HCT116 (cell line): ENCODE measurements at regions not wholly inside any gene's neighbourhood (a gene's known extent, or its start where the extent isn't known, plus 50 kb on each side); places are given as distances from the start of the nearest gene placed in this dataset.

Experiments
- ATAC-seq: fragments of 200-7000 bp; cut with Tn5 transposase; 2 replicates; pipeline ENCODE4 v1.9.1; 2020; ENCODE audit warnings: mild to moderate bottlenecking, moderate library complexity
- BruUV-seq: library from RNA; stranded (reverse); fragments of 400-500 nt; replicated peaks from 2 replicates; lab custom pipeline; 2021; lab: Mats Ljungman, UMichigan
- CTCF ChIA-PET: fragments of 300-600 bp; sonication (Branson Sonifier 250); formaldehyde crosslinking; loops from one replicate; lab custom pipeline; 2021; ENCODE audit warnings: antibody characterized with exemption; lab: Charles Lee
- POLR2A ChIA-PET: fragments of 300-600, 350-600 bp; sonication (Branson Sonifier 250); formaldehyde crosslinking; loops from one replicate; lab custom pipeline; 2021; ENCODE audit warnings: antibody characterized with exemption; lab: Charles Lee
- RAD21 ChIA-PET, 2 experiments: fragments of 300-600 bp; sonication (Branson Sonifier 250); formaldehyde crosslinking; loops; one replicate each; lab custom pipeline; 2023; ENCODE audit warnings: low total read pairs in 2 of 2; ENCODE audit not compliant: uncharacterized antibody in 2 of 2, unreplicated experiment in 2 of 2, low non-redundant PET in 1 of 2; lab: Charles Lee
- DNase-seq: peaks from one replicate; pipeline ENCODE4 v3.0.0-alpha.2; 2010; ENCODE audit warnings: low read depth, low spot score
- H2AFZ ChIP-seq: fragments of 200-600 bp; shearing (Covaris generic), sonication (generic); 2 replicates; pipeline ENCODE4 v1.6.1; 2017; ENCODE audit warnings: low read depth, mixed run types, mixed read lengths, antibody characterized with exemption, low read length; ENCODE audit not compliant: poor library complexity, severe bottlenecking
- H3K27ac ChIP-seq: 2 replicates; pipeline ENCODE4 v1.5.1; 2012; ENCODE audit warnings: low read depth, low read length
- H3K27me3 ChIP-seq: fragments of 200-600 bp; sonication (generic); 2 replicates; pipeline ENCODE4 v1.6.1; 2016; ENCODE audit warnings: mixed run types, low read length, mixed read lengths; ENCODE audit not compliant: insufficient read depth
- H3K36me3 ChIP-seq, 2 experiments: fragments of 200-500 bp in 1 of 2; fragments of 200-600 bp in 1 of 2; sonication (Bioruptor generic) in 1 of 2; sonication (generic) in 1 of 2; 2 replicates each; pipeline versions ENCODE4 v1.5.1 to v1.6.1; 2014 to 2016; ENCODE audit warnings: low read length in 2 of 2, inconsistent platforms in 1 of 2, mixed read lengths in 1 of 2, mixed run types in 1 of 2; ENCODE audit not compliant: insufficient read depth in 2 of 2, control insufficient read depth in 1 of 2
- H3K4me1 ChIP-seq, 2 experiments: fragments of 200-600 bp in 1 of 2; sonication (generic) in 1 of 2; 2 replicates each; pipeline versions ENCODE4 v1.5.1 to v1.6.1; 2012 to 2017; ENCODE audit warnings: low read length in 2 of 2, inconsistent platforms in 1 of 2, mild to moderate bottlenecking in 1 of 2, mixed read lengths in 1 of 2, mixed run types in 1 of 2, moderate library complexity in 1 of 2; ENCODE audit not compliant: insufficient read depth in 2 of 2, control insufficient read depth in 1 of 2
- H3K4me2 ChIP-seq: fragments of 200-600 bp; sonication (generic); 2 replicates; pipeline ENCODE4 v1.6.1; 2017; ENCODE audit warnings: mixed run types, low read length, mixed read lengths
- H3K4me3 ChIP-seq, 2 experiments: fragments of 200-600 bp in 1 of 2; sonication (generic) in 1 of 2; replicated peaks in 1 of 2; 2 replicates each; pipeline ENCODE4 v1.5.1; 2011 to 2016; ENCODE audit warnings: low read length in 2 of 2, control low read depth in 1 of 2, low read depth in 1 of 2, mild to moderate bottlenecking in 1 of 2, mixed read lengths in 1 of 2, mixed run types in 1 of 2
- H3K79me2 ChIP-seq: fragments of 200-600 bp; sonication (generic); 2 replicates; pipeline ENCODE4 v1.6.1; 2017; ENCODE audit warnings: mild to moderate bottlenecking, mixed run types, low read length, moderate library complexity, mixed read lengths; ENCODE audit not compliant: insufficient read depth
- H3K9ac ChIP-seq: fragments of 200-600 bp; sonication (generic); 2 replicates; pipeline ENCODE4 v1.6.1; 2016; ENCODE audit warnings: low read length, mixed read lengths
- H3K9me2 ChIP-seq: fragments of 200-600 bp; sonication (generic), shearing (Covaris generic); 2 replicates; pipeline ENCODE4 v1.6.1; 2017; ENCODE audit warnings: mixed run types, mild to moderate bottlenecking, moderate library complexity; ENCODE audit not compliant: insufficient read depth
- H3K9me3 ChIP-seq, 2 experiments: fragments of 200-500 bp in 1 of 2; fragments of 200-600 bp in 1 of 2; sonication (Bioruptor generic) in 1 of 2; sonication (generic) in 1 of 2; 2 replicates each; pipeline ENCODE4 v1.6.1; 2014 to 2017; ENCODE audit warnings: low read length in 2 of 2, mixed read lengths in 2 of 2, inconsistent platforms in 1 of 2, low read depth in 1 of 2, mild to moderate bottlenecking in 1 of 2, mixed run types in 1 of 2, moderate library complexity in 1 of 2; ENCODE audit not compliant: control insufficient read depth in 1 of 2, insufficient read depth in 1 of 2
- H4K20me1 ChIP-seq: fragments of 200-600 bp; sonication (generic), shearing (Covaris generic); 2 replicates; pipeline ENCODE4 v1.6.1; 2017; ENCODE audit warnings: mixed run types, mild to moderate bottlenecking, moderate library complexity; ENCODE audit not compliant: insufficient read depth
- ATF3 ChIP-seq: IDR thresholded peaks from 2 replicates; pipeline ENCODE4 v1.6.1; 2012
- CEBPB ChIP-seq: IDR thresholded peaks from 2 replicates; pipeline ENCODE4 v1.6.1; 2012; ENCODE audit warnings: low read depth
- CTCF ChIP-seq, 3 experiments: fragments of 200-600 bp in 1 of 3; sonication (generic) in 1 of 3; IDR thresholded peaks in 2 of 3; conservative IDR thresholded peaks in 1 of 3; 2 replicates each; pipeline ENCODE4 v1.5.1; 2012 to 2017; ENCODE audit warnings: low read depth in 2 of 3, low read length in 2 of 3, antibody characterized with exemption in 1 of 3, borderline replicate concordance in 1 of 3, control low read depth in 1 of 3, mild to moderate bottlenecking in 1 of 3, mixed read lengths in 1 of 3, mixed run types in 1 of 3, moderate library complexity in 1 of 3; ENCODE audit not compliant: insufficient read depth in 1 of 3
- EGR1 ChIP-seq: IDR thresholded peaks from 2 replicates; pipeline ENCODE4 v1.6.1; 2012; ENCODE audit warnings: low read depth
- EZH2phosphoT487 ChIP-seq: fragments of 200-600 bp; IDR thresholded peaks from 2 replicates; pipeline ENCODE4 v1.6.1; 2018; ENCODE audit warnings: antibody characterized with exemption, borderline replicate concordance
- FOSL1 ChIP-seq: IDR thresholded peaks from 2 replicates; pipeline ENCODE4 v1.6.1; 2012; ENCODE audit warnings: low read depth
- JUND ChIP-seq: IDR thresholded peaks from 2 replicates; pipeline ENCODE4 v1.6.1; 2012
- MAX ChIP-seq: IDR thresholded peaks from 2 replicates; pipeline ENCODE4 v1.6.1; 2012
- POLR2AphosphoS5 ChIP-seq: IDR thresholded peaks from 2 replicates; pipeline ENCODE4 v1.6.1; 2011; ENCODE audit warnings: mild to moderate bottlenecking, low read depth, low read length, moderate library complexity
- RAD21 ChIP-seq: IDR thresholded peaks from 2 replicates; pipeline ENCODE4 v1.6.1; 2012; ENCODE audit warnings: low read depth, mild to moderate bottlenecking
- SP1 ChIP-seq: IDR thresholded peaks from 2 replicates; pipeline ENCODE4 v1.6.1; 2012; ENCODE audit warnings: low read depth
- TCF7L2 ChIP-seq: IDR thresholded peaks from 2 replicates; pipeline ENCODE4 v1.7.0; 2011; ENCODE audit warnings: borderline replicate concordance, inconsistent platforms; ENCODE audit not compliant: insufficient read depth, insufficient read length; ENCODE audit errors: extremely low read depth
- YY1 ChIP-seq: IDR thresholded peaks from 2 replicates; pipeline ENCODE4 v1.6.1; 2011; ENCODE audit warnings: low read length, low read depth, moderate library complexity, mild to moderate bottlenecking; ENCODE audit not compliant: insufficient replicate concordance; ENCODE audit errors: extremely low read depth
- ZBTB33 ChIP-seq: IDR thresholded peaks from 2 replicates; pipeline ENCODE4 v1.6.1; 2011; ENCODE audit warnings: mild to moderate bottlenecking, low read length, moderate library complexity; ENCODE audit not compliant: insufficient replicate concordance; ENCODE audit errors: extremely low read depth
- ZFX ChIP-seq: fragments of 450-650 bp; IDR thresholded peaks from 2 replicates; pipeline ENCODE4 v1.6.1; 2017
- ZNF274 ChIP-seq: fragments of 200-500 bp; sonication (Bioruptor generic); IDR thresholded peaks from 2 replicates; pipeline ENCODE4 v1.6.1; 2014; ENCODE audit warnings: mild to moderate bottlenecking, low read depth, low read length, inconsistent platforms
- intact Hi-C: fragments of 100-400 bp; cut with micrococcal nuclease; formaldehyde crosslinking; loops from 2 replicates; pipeline ENCODE4 v1.10.0; 2022

GRCh38 chr18:41829647-41830516 lies 125.2 kb upstream of the PIK3C3 start:
- Histone ChIP-seq H3K4me3 (no peak overlapping the region), H3K9ac (no peak overlapping the region), H3K4me2 (no peak overlapping the region), H3K27ac (no peak overlapping the region), H3K9me2 (no peaks in the 10 kb centered on the region), H3K9me3 (no peaks in the 10 kb centered on the region), H3K27me3 (no peaks in the 10 kb centered on the region), H4K20me1 (no peaks in the 10 kb centered on the region), H3K36me3 (no peaks in the 10 kb centered on the region), H3K79me2 (no peaks in the 10 kb centered on the region)
- no peak for DNase-seq
- ATAC-seq: no peak
- CTCF ChIA-PET: no interaction called here
- TF ChIP-seq SP1 (no peak), ZNF274 (no peak), TCF7L2 (no peak), EGR1 (no peak), ATF3 (no peak)
- TF ChIP-seq, all 23 proteins: peak for 0
- RAD21 ChIA-PET: no interaction called here
- intact Hi-C loops: no loop called here
- no TSS peak for BruUV-seq
- Histone ChIP-seq H3K4me1 (no peaks in the 10 kb centered on the region), H2AFZ (no peak overlapping the region)
- POLR2A ChIA-PET: no interaction called here

GRCh38 chr18:41828137-41828536 lies 126.9 kb upstream of the PIK3C3 start:
- no peak overlapping the region for H3K27ac ChIP-seq
- ATAC-seq: no peak
- no peak for TF ChIP-seq POLR2AphosphoS5
- no peak for TF ChIP-seq YY1
- TF ChIP-seq TCF7L2: no peak
- TF ChIP-seq ZBTB33: no peak
- TF ChIP-seq MAX: no peak
- TF ChIP-seq ZNF274: no peak
- TF ChIP-seq EZH2phosphoT487: no peak
- TF ChIP-seq JUND: no peak
- TF ChIP-seq RAD21: no peak
- no peak for TF ChIP-seq CEBPB
- TF ChIP-seq FOSL1: no peak
- TF ChIP-seq ZFX: no peak
- TF ChIP-seq EGR1: no peak
- TF ChIP-seq CTCF (IDR thresholded peaks at IDR 0.05 in 2 of 3, conservative IDR thresholded peaks at IDR 0.05 in 1 of 3; ENCODE audit: borderline replicate concordance in 1 of 3, insufficient read depth in 1 of 3, low read depth in 2 of 3, low read length in 2 of 3): no peak

More at GRCh38 chr18:41828137-41828536, 126.9 kb upstream of the PIK3C3 start:
- no peaks in the 10 kb centered on the region for H3K27me3 ChIP-seq
- H3K9ac ChIP-seq: no peak overlapping the region
- no peaks in the 10 kb centered on the region for H4K20me1 ChIP-seq
- no peak overlapping the region for H3K4me3 ChIP-seq
- no peaks in the 10 kb centered on the region for H3K36me3 ChIP-seq
- no TSS peak for BruUV-seq
- no peaks in the 10 kb centered on the region for H3K9me2 ChIP-seq
- H3K79me2 ChIP-seq: no peaks in the 10 kb centered on the region
- intact Hi-C loops: no loop called here
- no peak overlapping the region for H2AFZ ChIP-seq
- no peaks in the 10 kb centered on the region for H3K9me3 ChIP-seq
- no peaks in the 10 kb centered on the region for H3K4me1 ChIP-seq
- CTCF ChIA-PET: no interaction called here
- RAD21 ChIA-PET: no interaction called here
- DNase-seq: no peak
- POLR2A ChIA-PET: no interaction called here
- no peak overlapping the region for H3K4me2 ChIP-seq
